HepG2 (cell line): ENCODE measurements at regions not wholly inside any gene's neighbourhood (a gene's known extent, or its start where the extent isn't known, plus 50 kb on each side); places are given as distances from the start of the nearest gene placed in this dataset.

Experiments used
- CENPT ChIP-seq: sonication (generic); formaldehyde crosslinking; IDR thresholded peaks from 2 replicates; pipeline ENCODE4 v1.8.0; 2022; ENCODE audit warnings: low read depth, mild to moderate bottlenecking, moderate library complexity, missing genetic modification reagents
- CSRNP2 ChIP-seq: sonication (generic); formaldehyde crosslinking; conservative IDR thresholded peaks from 2 replicates; pipeline ENCODE4 v1.8.0; 2022; ENCODE audit warnings: low read depth, missing genetic modification reagents
- HNRNPLL ChIP-seq: fragments of 200-400 bp; formaldehyde crosslinking; IDR thresholded peaks from 2 replicates; pipeline ENCODE4 v1.6.1; 2017; ENCODE audit warnings: mild to moderate bottlenecking, low read depth, low read length; ENCODE audit not compliant: poor library complexity, severe bottlenecking
- NFYB ChIP-seq: sonication (generic); formaldehyde crosslinking; IDR thresholded peaks from 2 replicates; pipeline ENCODE4 v1.4.0; 2020; ENCODE audit warnings: missing genetic modification reagents
- POLR2G ChIP-seq: fragments of 200-400 bp; formaldehyde crosslinking; IDR thresholded peaks from 2 replicates; pipeline ENCODE4 v1.6.1; 2018; ENCODE audit warnings: mild to moderate bottlenecking, low read depth, low read length, moderate library complexity
- RARG ChIP-seq: sonication (generic); formaldehyde crosslinking; IDR thresholded peaks from 2 replicates; pipeline ENCODE4 v1.4.0; 2020; ENCODE audit warnings: low read depth, mild to moderate bottlenecking, missing genetic modification reagents
- SNAPC5 ChIP-seq: sonication (generic); formaldehyde crosslinking; IDR thresholded peaks from 2 replicates; pipeline ENCODE4 v1.8.1; 2023; ENCODE audit warnings: mild to moderate bottlenecking, missing genetic modification reagents, borderline replicate concordance
- SRSF4 ChIP-seq: fragments of 200-400 bp; formaldehyde crosslinking; IDR thresholded peaks from one replicate; pipeline ENCODE4 v1.6.1; 2018; ENCODE audit warnings: mild to moderate bottlenecking, low read depth, low read length, moderate library complexity; ENCODE audit not compliant: poor library complexity, severe bottlenecking
- SRY ChIP-seq: sonication (generic); formaldehyde crosslinking; IDR thresholded peaks from 2 replicates; pipeline ENCODE4 v1.8.0; 2022; ENCODE audit warnings: mild to moderate bottlenecking, missing genetic modification reagents
- U2AF2 ChIP-seq: fragments of 200-400 bp; formaldehyde crosslinking; IDR thresholded peaks from 2 replicates; pipeline ENCODE4 v1.6.1; 2017; ENCODE audit warnings: low read depth, mild to moderate bottlenecking, low read length
- ZMYM4 ChIP-seq: sonication (generic); formaldehyde crosslinking; IDR thresholded peaks from 2 replicates; pipeline ENCODE4 v1.8.1; 2023; ENCODE audit warnings: mild to moderate bottlenecking, missing genetic modification reagents
- ZNF124 ChIP-seq: sonication (generic); formaldehyde crosslinking; IDR thresholded peaks from 2 replicates; pipeline ENCODE4 v1.4.0; 2020; ENCODE audit warnings: missing genetic modification reagents
- ZNF24 ChIP-seq: fragments of 450-650 bp; IDR thresholded peaks from 2 replicates; pipeline ENCODE4 v1.6.1; 2017; ENCODE audit warnings: antibody characterized with exemption, mild to moderate bottlenecking
- ZNF724P ChIP-seq: sonication (generic); formaldehyde crosslinking; IDR thresholded peaks from 2 replicates; pipeline ENCODE4 v1.8.0; 2022; ENCODE audit warnings: missing genetic modification reagents, borderline replicate concordance
- ZNF816 ChIP-seq: sonication (generic); formaldehyde crosslinking; IDR thresholded peaks from 2 replicates; pipeline ENCODE4 v1.8.0; 2022; ENCODE audit warnings: missing genetic modification reagents, mild to moderate bottlenecking, borderline replicate concordance
- ZSCAN31 ChIP-seq: sonication (generic); formaldehyde crosslinking; IDR thresholded peaks from 2 replicates; pipeline ENCODE4 v1.5.0; 2020; ENCODE audit warnings: low read depth, mild to moderate bottlenecking, missing genetic modification reagents
- TF ChIP-seq, protein P1 (sequence below): sonication (generic); formaldehyde crosslinking; IDR thresholded peaks from 2 replicates; pipeline ENCODE4 v1.8.0; 2022; ENCODE audit warnings: missing genetic modification reagents, mild to moderate bottlenecking, inconsistent platforms, borderline replicate concordance
- TF ChIP-seq, protein P2 (sequence below): sonication (generic); formaldehyde crosslinking; IDR thresholded peaks from 2 replicates; pipeline ENCODE4 v1.4.0; 2020; ENCODE audit warnings: mild to moderate bottlenecking, missing genetic modification reagents
- TF ChIP-seq, protein P3 (sequence below): IDR thresholded peaks from 2 replicates; pipeline ENCODE4 v1.6.1; 2012; ENCODE audit warnings: low read length, improper control_type of control experiment
- TF ChIP-seq, protein P4 (sequence below): IDR thresholded peaks from 2 replicates; pipeline ENCODE4 v1.6.1; 2016; ENCODE audit warnings: missing compliant biosample characterization, missing genetic modification reagents, borderline replicate concordance

DNA sequence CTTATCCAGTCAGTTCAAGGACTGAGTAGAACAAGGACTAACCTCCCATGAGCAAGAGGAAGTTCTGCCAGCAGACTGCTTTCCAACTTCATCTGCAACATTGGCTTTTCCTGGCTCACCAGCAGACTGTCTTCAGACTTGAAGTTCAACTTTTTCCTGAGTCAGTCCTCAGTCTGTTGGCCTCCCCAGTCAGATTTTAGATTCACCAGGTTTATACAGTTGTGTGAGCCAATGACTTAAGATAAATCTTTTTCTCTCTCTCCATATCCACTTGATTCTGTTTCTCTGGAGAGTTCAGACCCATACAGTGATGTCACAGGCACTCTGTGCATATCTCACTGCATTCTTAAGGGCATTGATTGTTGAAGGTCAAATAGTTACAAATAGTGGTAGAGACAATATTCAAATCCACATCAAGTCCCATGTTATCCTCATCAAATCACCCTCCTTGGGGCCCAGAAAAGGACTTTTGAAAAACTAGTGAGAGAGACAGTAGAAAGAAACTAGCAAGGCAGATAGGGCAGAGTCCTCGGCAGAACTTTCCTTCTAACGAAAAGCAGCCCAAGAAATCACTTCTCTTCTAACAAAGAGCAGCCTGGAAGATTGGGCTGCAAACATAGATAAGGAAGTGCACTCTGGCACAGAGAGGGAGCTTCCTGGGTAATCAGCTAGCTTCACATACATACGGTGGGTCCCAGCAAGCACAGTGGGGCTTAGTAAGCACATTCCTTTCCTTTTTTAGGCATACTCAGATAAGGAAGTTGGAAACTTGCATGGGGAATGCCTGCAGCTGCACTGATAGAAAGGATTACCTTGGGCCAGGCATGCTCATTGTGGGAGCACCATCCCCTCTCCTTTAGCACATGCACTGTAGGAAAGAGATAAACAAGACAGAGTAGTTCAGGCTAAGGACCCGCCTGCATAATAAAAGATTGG, 132.3 kb upstream of the FAM20A start (continued):
- no peak for TF ChIP-seq U2AF2
- TF ChIP-seq CENPT (CRISPR knock-in tag), result no peak
- TF ChIP-seq SRY (CRISPR knock-in tag), result no peak
- TF ChIP-seq HNRNPLL, result no peak
- no peak for TF ChIP-seq ZNF24
- TF ChIP-seq ZNF124 (CRISPR knock-in tag), result no peak
- no peak for TF ChIP-seq RARG (CRISPR knock-in tag)
- no peak for TF ChIP-seq SRSF4
- TF ChIP-seq, protein P1, sequence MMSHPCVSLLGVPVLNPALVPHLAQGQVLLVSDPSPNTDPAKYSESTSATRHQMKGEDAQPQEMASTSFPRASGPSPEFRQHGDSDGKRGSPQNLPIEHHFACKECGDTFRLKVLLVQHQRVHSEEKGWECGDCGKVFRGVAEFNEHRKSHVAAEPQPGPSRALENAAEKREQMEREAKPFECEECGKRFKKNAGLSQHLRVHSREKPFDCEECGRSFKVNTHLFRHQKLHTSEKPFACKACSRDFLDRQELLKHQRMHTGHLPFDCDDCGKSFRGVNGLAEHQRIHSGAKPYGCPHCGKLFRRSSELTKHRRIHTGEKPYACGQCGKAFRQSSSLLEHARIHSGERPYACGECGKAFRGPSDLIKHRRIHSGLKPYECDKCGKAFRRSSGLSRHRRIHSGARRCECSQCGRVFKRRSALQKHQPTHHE (CRISPR knock-in tag), result no peak
- 0 out of 2 replicates have a peak, but pooled peaks have one; percentile 25 for TF ChIP-seq ZSCAN31 (CRISPR knock-in tag)
- TF ChIP-seq POLR2G, result no peak
- no peak for TF ChIP-seq NFYB (CRISPR knock-in tag)
- no peak for TF ChIP-seq CSRNP2 (CRISPR knock-in tag)
- TF ChIP-seq ZMYM4 (CRISPR knock-in tag), result peak; percentile 80
- TF ChIP-seq, protein P2, sequence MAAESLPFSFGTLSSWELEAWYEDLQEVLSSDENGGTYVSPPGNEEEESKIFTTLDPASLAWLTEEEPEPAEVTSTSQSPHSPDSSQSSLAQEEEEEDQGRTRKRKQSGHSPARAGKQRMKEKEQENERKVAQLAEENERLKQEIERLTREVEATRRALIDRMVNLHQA (CRISPR knock-in tag), result no peak
- no peak for TF ChIP-seq ZNF816
- TF ChIP-seq SNAPC5 (CRISPR knock-in tag), result no peak
- no peak for TF ChIP-seq ZNF724P (CRISPR knock-in tag)
- TF ChIP-seq, protein P3, sequence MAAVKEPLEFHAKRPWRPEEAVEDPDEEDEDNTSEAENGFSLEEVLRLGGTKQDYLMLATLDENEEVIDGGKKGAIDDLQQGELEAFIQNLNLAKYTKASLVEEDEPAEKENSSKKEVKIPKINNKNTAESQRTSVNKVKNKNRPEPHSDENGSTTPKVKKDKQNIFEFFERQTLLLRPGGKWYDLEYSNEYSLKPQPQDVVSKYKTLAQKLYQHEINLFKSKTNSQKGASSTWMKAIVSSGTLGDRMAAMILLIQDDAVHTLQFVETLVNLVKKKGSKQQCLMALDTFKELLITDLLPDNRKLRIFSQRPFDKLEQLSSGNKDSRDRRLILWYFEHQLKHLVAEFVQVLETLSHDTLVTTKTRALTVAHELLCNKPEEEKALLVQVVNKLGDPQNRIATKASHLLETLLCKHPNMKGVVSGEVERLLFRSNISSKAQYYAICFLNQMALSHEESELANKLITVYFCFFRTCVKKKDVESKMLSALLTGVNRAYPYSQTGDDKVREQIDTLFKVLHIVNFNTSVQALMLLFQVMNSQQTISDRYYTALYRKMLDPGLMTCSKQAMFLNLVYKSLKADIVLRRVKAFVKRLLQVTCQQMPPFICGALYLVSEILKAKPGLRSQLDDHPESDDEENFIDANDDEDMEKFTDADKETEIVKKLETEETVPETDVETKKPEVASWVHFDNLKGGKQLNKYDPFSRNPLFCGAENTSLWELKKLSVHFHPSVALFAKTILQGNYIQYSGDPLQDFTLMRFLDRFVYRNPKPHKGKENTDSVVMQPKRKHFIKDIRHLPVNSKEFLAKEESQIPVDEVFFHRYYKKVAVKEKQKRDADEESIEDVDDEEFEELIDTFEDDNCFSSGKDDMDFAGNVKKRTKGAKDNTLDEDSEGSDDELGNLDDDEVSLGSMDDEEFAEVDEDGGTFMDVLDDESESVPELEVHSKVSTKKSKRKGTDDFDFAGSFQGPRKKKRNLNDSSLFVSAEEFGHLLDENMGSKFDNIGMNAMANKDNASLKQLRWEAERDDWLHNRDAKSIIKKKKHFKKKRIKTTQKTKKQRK, result no peak
- TF ChIP-seq, protein P4, sequence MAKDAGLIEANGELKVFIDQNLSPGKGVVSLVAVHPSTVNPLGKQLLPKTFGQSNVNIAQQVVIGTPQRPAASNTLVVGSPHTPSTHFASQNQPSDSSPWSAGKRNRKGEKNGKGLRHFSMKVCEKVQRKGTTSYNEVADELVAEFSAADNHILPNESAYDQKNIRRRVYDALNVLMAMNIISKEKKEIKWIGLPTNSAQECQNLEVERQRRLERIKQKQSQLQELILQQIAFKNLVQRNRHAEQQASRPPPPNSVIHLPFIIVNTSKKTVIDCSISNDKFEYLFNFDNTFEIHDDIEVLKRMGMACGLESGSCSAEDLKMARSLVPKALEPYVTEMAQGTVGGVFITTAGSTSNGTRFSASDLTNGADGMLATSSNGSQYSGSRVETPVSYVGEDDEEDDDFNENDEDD (CRISPR knock-in tag), result no peak
